ENCODE measurements at regions not wholly inside any gene's neighbourhood (a gene's known extent, or its start where the extent isn't known, plus 50 kb on each side); places are given as distances from the start of the nearest gene placed in this dataset.

DNA sequence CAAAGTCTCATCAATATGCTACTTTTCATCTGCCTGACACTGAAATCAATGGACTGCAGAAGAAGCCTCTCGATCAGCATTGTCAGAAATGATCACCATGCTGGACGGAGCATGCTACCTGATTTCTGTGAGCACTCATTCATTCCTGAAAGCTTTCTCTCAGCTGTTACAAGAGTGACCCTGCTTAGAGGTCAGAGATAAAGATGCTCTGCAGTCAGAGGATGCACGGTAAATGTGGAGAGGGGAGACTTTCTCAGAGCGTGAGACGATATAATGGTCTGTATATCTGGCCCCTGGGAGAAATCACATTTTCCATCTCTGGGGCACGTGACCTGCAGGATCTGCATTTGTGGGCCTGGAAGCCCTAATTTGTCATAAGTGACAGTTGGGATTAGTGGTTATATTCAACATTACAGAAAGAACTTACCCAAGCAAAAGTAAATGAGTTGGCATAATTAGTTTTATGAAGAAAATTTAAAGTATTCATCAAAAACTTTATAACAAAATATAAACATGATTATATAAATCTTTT is 125.6 kb upstream of the TTC29 start:
- TF ChIP-seq, protein P1, sequence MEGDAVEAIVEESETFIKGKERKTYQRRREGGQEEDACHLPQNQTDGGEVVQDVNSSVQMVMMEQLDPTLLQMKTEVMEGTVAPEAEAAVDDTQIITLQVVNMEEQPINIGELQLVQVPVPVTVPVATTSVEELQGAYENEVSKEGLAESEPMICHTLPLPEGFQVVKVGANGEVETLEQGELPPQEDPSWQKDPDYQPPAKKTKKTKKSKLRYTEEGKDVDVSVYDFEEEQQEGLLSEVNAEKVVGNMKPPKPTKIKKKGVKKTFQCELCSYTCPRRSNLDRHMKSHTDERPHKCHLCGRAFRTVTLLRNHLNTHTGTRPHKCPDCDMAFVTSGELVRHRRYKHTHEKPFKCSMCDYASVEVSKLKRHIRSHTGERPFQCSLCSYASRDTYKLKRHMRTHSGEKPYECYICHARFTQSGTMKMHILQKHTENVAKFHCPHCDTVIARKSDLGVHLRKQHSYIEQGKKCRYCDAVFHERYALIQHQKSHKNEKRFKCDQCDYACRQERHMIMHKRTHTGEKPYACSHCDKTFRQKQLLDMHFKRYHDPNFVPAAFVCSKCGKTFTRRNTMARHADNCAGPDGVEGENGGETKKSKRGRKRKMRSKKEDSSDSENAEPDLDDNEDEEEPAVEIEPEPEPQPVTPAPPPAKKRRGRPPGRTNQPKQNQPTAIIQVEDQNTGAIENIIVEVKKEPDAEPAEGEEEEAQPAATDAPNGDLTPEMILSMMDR (conservative IDR thresholded peaks at IDR 0.05; ENCODE audit: low read length) = no peak
- no peak for TF ChIP-seq EZH2phosphoT487 (IDR thresholded peaks at IDR 0.05; ENCODE audit: borderline replicate concordance)

Measured in Loucy (cell line).